OCI-LY7 (cell line): ENCODE measurements at regions not wholly inside any gene's neighbourhood (a gene's known extent, or its start where the extent isn't known, plus 50 kb on each side); places are given as distances from the start of the nearest gene placed in this dataset.

Experiments used
- EZH2phosphoT487 ChIP-seq: fragments of 200-600 bp; sonication (generic); IDR thresholded peaks from 2 replicates; pipeline ENCODE4 v1.6.1; 2018; ENCODE audit warnings: low read depth, borderline replicate concordance, mild to moderate bottlenecking, mixed run types, antibody characterized with exemption, low read length, moderate library complexity, mixed read lengths
- TF ChIP-seq, protein P1 (sequence below): fragments of 200-600 bp; sonication (generic); conservative IDR thresholded peaks from 2 replicates; pipeline ENCODE4 v1.5.1; 2014; ENCODE audit warnings: mild to moderate bottlenecking, antibody characterized with exemption, low read length, moderate library complexity, mixed read lengths

- TF ChIP-seq, protein P1, sequence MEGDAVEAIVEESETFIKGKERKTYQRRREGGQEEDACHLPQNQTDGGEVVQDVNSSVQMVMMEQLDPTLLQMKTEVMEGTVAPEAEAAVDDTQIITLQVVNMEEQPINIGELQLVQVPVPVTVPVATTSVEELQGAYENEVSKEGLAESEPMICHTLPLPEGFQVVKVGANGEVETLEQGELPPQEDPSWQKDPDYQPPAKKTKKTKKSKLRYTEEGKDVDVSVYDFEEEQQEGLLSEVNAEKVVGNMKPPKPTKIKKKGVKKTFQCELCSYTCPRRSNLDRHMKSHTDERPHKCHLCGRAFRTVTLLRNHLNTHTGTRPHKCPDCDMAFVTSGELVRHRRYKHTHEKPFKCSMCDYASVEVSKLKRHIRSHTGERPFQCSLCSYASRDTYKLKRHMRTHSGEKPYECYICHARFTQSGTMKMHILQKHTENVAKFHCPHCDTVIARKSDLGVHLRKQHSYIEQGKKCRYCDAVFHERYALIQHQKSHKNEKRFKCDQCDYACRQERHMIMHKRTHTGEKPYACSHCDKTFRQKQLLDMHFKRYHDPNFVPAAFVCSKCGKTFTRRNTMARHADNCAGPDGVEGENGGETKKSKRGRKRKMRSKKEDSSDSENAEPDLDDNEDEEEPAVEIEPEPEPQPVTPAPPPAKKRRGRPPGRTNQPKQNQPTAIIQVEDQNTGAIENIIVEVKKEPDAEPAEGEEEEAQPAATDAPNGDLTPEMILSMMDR: no peak
- no peak for TF ChIP-seq EZH2phosphoT487
Observed at GRCh38 chr1:182281541-182281940, 110.0 kb downstream of the GLUL start.
